GM18870 (cell line): ENCODE measurements at regions not wholly inside any gene's neighbourhood (a gene's known extent, or its start where the extent isn't known, plus 50 kb on each side); places are given as distances from the start of the nearest gene placed in this dataset.
"Not testable (repeated sequence)": the region's sequence is repeated elsewhere in the genome, so short reads cannot be mapped to it uniquely, and the experiment has no call there.

ENCODE experiments used
- ATAC-seq: cut with Tn5 transposase; IDR thresholded peaks from one replicate; pipeline ENCODE4 v1.9.1; 2021; ENCODE audit warnings: moderate library complexity; ENCODE audit not compliant: unreplicated experiment

- no peak for ATAC-seq
Observed at GRCh38 chr4:156553659-156554058, 417.9 kb downstream of the PDGFC start.

- ATAC-seq = no peak
Observed at GRCh38 chr4:156547891-156548290, 423.7 kb downstream of the PDGFC start.

- ATAC-seq = no peak
Observed at GRCh38 chr4:156547439-156547838, 424.2 kb downstream of the PDGFC start.

- no peak for ATAC-seq
Observed at GRCh38 chr4:156545003-156545785, 426.4 kb downstream of the PDGFC start.

GRCh38 chr4:156539376-156539775, 432.2 kb downstream of the PDGFC start:
- ATAC-seq = no peak

- no peak for ATAC-seq
Observed at GRCh38 chr4:156538651-156539257, 432.8 kb downstream of the PDGFC start.

- ATAC-seq = no peak
Observed at GRCh38 chr4:156538210-156538609, 433.4 kb downstream of the PDGFC start.

- ATAC-seq = no peak
Observed at GRCh38 chr4:156537286-156537685, 434.3 kb downstream of the PDGFC start.

GRCh38 chr4:156536661-156537060, 434.9 kb downstream of the PDGFC start:
- no peak for ATAC-seq

- ATAC-seq = no peak
Observed at GRCh38 chr4:156534205-156534604, 437.4 kb downstream of the PDGFC start.

GRCh38 chr4:156528216-156528615, 443.4 kb downstream of the PDGFC start:
- no peak for ATAC-seq

GRCh38 chr4:156527237-156527993, 444.2 kb downstream of the PDGFC start:
- no peak for ATAC-seq

GRCh38 chr4:156523991-156524390, 447.6 kb downstream of the PDGFC start:
- no peak for ATAC-seq

GRCh38 chr4:156523492-156523891, 448.1 kb downstream of the PDGFC start:
- ATAC-seq = no peak

GRCh38 chr4:156521631-156522030, 450.0 kb downstream of the PDGFC start:
- no peak for ATAC-seq

- ATAC-seq = no peak
Observed at GRCh38 chr4:156517956-156518355, 453.6 kb downstream of the PDGFC start.

- no peak for ATAC-seq
Observed at GRCh38 chr4:156517546-156517945, 454.1 kb downstream of the PDGFC start.

GRCh38 chr4:156516698-156517097, 454.9 kb downstream of the PDGFC start:
- ATAC-seq = no peak

- no peak for ATAC-seq
Observed at GRCh38 chr4:156515295-156515694, 456.3 kb downstream of the PDGFC start.

GRCh38 chr4:156512622-156513021, 459.0 kb downstream of the PDGFC start:
- ATAC-seq = no peak

GRCh38 chr4:156509921-156510320, 461.7 kb downstream of the PDGFC start:
- ATAC-seq = not testable (repeated sequence)
